ENCODE measurements at regions not wholly inside any gene's neighbourhood (a gene's known extent, or its start where the extent isn't known, plus 50 kb on each side); places are given as distances from the start of the nearest gene placed in this dataset.

DNA sequence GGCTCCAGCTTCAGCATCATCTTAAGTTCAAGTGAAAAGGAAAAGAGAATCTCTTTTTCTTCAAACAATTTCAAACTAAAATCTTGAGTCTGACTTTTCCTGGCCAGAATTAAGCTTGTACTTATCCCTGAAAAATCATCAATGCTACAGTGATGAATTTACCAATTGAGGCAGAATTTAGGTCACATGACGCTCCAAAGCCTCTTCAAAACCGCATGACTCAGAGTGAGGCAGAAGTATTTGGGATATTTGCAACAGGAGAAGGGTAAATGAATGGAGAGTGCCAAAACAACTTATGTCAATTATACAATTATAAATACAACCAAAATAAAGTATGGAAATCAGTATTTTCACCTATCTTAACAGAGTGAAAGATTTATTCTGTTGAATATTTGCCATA lies 515.5 kb downstream of the COL12A1 start:
- Histone ChIP-seq H3K27me3 (ENCODE audit: control insufficient read depth, insufficient read depth, low read length) (no peaks in the 10 kb centered on the region), H3K4me3 (ENCODE audit: low read length in 3 of 3) (no peak overlapping the region)
- no peak for FAIRE-seq

GRCh38 chr6:74689601-74690000 lies 516.3 kb downstream of the COL12A1 start:
- H3K4me1 ChIP-seq (ENCODE audit: control insufficient read depth in 2 of 3, insufficient read depth in 2 of 3, low read depth in 1 of 3, low read length in 3 of 3) = no peaks in the 10 kb centered on the region
- no peaks in the 10 kb centered on the region for H3K36me3 ChIP-seq (ENCODE audit: control insufficient read depth in 2 of 3, insufficient read depth in 3 of 3, low read length in 3 of 3)
- FAIRE-seq = no peak
- no peak overlapping the region for H3K9ac ChIP-seq (ENCODE audit: low read length in 3 of 3)
- peaks cover 0 to 4% (median 0%) of the 10 kb centered on the region in 3 donors for H3K9me3 ChIP-seq (ENCODE audit: control insufficient read depth in 2 of 3, insufficient read depth in 1 of 3, low read length in 3 of 3)
- H3K27ac ChIP-seq (ENCODE audit: low read depth in 2 of 2, low read length in 2 of 2) = no peak overlapping the region
- no peaks in the 10 kb centered on the region for H3K27me3 ChIP-seq (ENCODE audit: control insufficient read depth, insufficient read depth, low read length)
- no peak overlapping the region for H3K4me3 ChIP-seq (ENCODE audit: low read length in 3 of 3)
- TF ChIP-seq, protein P1, sequence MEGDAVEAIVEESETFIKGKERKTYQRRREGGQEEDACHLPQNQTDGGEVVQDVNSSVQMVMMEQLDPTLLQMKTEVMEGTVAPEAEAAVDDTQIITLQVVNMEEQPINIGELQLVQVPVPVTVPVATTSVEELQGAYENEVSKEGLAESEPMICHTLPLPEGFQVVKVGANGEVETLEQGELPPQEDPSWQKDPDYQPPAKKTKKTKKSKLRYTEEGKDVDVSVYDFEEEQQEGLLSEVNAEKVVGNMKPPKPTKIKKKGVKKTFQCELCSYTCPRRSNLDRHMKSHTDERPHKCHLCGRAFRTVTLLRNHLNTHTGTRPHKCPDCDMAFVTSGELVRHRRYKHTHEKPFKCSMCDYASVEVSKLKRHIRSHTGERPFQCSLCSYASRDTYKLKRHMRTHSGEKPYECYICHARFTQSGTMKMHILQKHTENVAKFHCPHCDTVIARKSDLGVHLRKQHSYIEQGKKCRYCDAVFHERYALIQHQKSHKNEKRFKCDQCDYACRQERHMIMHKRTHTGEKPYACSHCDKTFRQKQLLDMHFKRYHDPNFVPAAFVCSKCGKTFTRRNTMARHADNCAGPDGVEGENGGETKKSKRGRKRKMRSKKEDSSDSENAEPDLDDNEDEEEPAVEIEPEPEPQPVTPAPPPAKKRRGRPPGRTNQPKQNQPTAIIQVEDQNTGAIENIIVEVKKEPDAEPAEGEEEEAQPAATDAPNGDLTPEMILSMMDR (IDR thresholded peaks at IDR 0.05; ENCODE audit: borderline replicate concordance, extremely low read depth, insufficient read depth) = no peak
- intact Hi-C loops (cut with DNase I) = no loop called here
- DNase-seq = no peak

More for the DNA sequence above, 515.5 kb downstream of the COL12A1 start:
- Histone ChIP-seq H3K36me3 (ENCODE audit: control insufficient read depth in 2 of 3, insufficient read depth in 3 of 3, low read length in 3 of 3) (no peaks in the 10 kb centered on the region), H3K4me1 (ENCODE audit: control insufficient read depth in 2 of 3, insufficient read depth in 2 of 3, low read depth in 1 of 3, low read length in 3 of 3) (no peaks in the 10 kb centered on the region), H3K9me3 (ENCODE audit: control insufficient read depth in 2 of 3, insufficient read depth in 1 of 3, low read length in 3 of 3) (no peaks in the 10 kb centered on the region), H3K9ac (ENCODE audit: low read length in 3 of 3) (no peak overlapping the region), H3K27ac (ENCODE audit: low read depth in 2 of 2, low read length in 2 of 2) (no peak overlapping the region)
- intact Hi-C loops (cut with DNase I) = no loop called here
- TF ChIP-seq, protein P1 (IDR thresholded peaks at IDR 0.05; ENCODE audit: borderline replicate concordance, extremely low read depth, insufficient read depth) = no peak
- no peak for DNase-seq

- Histone ChIP-seq H3K9ac (ENCODE audit: low read length in 3 of 3) (no peak overlapping the region), H3K36me3 (ENCODE audit: control insufficient read depth in 2 of 3, insufficient read depth in 3 of 3, low read length in 3 of 3) (no peaks in the 10 kb centered on the region), H3K4me3 (ENCODE audit: low read length in 3 of 3) (no peak overlapping the region), H3K27ac (ENCODE audit: low read depth in 2 of 2, low read length in 2 of 2) (no peak overlapping the region), H3K4me1 (ENCODE audit: control insufficient read depth in 2 of 3, insufficient read depth in 2 of 3, low read depth in 1 of 3, low read length in 3 of 3) (no peaks in the 10 kb centered on the region), H3K9me3 (ENCODE audit: control insufficient read depth in 2 of 3, insufficient read depth in 1 of 3, low read length in 3 of 3) (no peaks in the 10 kb centered on the region), H3K27me3 (ENCODE audit: control insufficient read depth, insufficient read depth, low read length) (no peaks in the 10 kb centered on the region)
- DNase-seq = no peak
- TF ChIP-seq, protein P1 (IDR thresholded peaks at IDR 0.05; ENCODE audit: borderline replicate concordance, extremely low read depth, insufficient read depth) = no peak
- FAIRE-seq = no peak
- intact Hi-C loops (cut with DNase I) = no loop called here
Observed at GRCh38 chr6:74677463-74677862, 528.4 kb downstream of the COL12A1 start.

- no peak for FAIRE-seq
- H3K4me1 ChIP-seq (ENCODE audit: control insufficient read depth in 2 of 3, insufficient read depth in 2 of 3, low read depth in 1 of 3, low read length in 3 of 3) = no peaks in the 10 kb centered on the region
- no peak for DNase-seq
- no peak overlapping the region for H3K27ac ChIP-seq (ENCODE audit: low read depth in 2 of 2, low read length in 2 of 2)
- no peaks in the 10 kb centered on the region for H3K9me3 ChIP-seq (ENCODE audit: control insufficient read depth in 2 of 3, insufficient read depth in 1 of 3, low read length in 3 of 3)
- intact Hi-C loops (cut with DNase I) = no loop called here
- TF ChIP-seq, protein P1 (IDR thresholded peaks at IDR 0.05; ENCODE audit: borderline replicate concordance, extremely low read depth, insufficient read depth) = no peak
- H3K4me3 ChIP-seq (ENCODE audit: low read length in 3 of 3) = no peak overlapping the region
- H3K9ac ChIP-seq (ENCODE audit: low read length in 3 of 3) = no peak overlapping the region
- H3K36me3 ChIP-seq (ENCODE audit: control insufficient read depth in 2 of 3, insufficient read depth in 3 of 3, low read length in 3 of 3) = no peaks in the 10 kb centered on the region
- H3K27me3 ChIP-seq (ENCODE audit: control insufficient read depth, insufficient read depth, low read length) = no peaks in the 10 kb centered on the region
Observed at GRCh38 chr6:74676906-74677305, 528.9 kb downstream of the COL12A1 start.
